Type B pancreatic cell (in vitro differentiated cells): ENCODE measurements at regions not wholly inside any gene's neighbourhood (a gene's known extent, or its start where the extent isn't known, plus 50 kb on each side); places are given as distances from the start of the nearest gene placed in this dataset.

Experiments
- DNase-seq: peaks from one replicate; pipeline ENCODE4 v3.0.0; 2021; ENCODE audit warnings: mixed read lengths; ENCODE audit not compliant: unreplicated experiment; ENCODE audit errors: extremely low spot score
- H3K27ac Mint-ChIP-seq: 2 replicates; pipeline ENCODE4 v1.8.0; 2021; ENCODE audit warnings: mild to moderate bottlenecking, mixed read lengths
- H3K27me3 Mint-ChIP-seq: 2 replicates; pipeline ENCODE4 v1.8.0; 2021; ENCODE audit warnings: mixed read lengths
- H3K36me3 Mint-ChIP-seq: 2 replicates; pipeline ENCODE4 v1.8.0; 2021; ENCODE audit warnings: mixed read lengths
- H3K4me1 Mint-ChIP-seq: one replicate; pipeline ENCODE4 v1.8.0; 2021; ENCODE audit warnings: mixed read lengths; ENCODE audit not compliant: unreplicated experiment
- H3K4me3 Mint-ChIP-seq: 2 replicates; pipeline ENCODE4 v1.8.0; 2021; ENCODE audit warnings: mild to moderate bottlenecking, mixed read lengths
- H3K9me3 Mint-ChIP-seq: 2 replicates; pipeline ENCODE4 v1.8.0; 2021; ENCODE audit warnings: mixed read lengths
- CTCF ChIP-seq: fragments of 200-600 bp; sonication (generic); conservative IDR thresholded peaks from 2 replicates; pipeline ENCODE4 v1.5.0; 2021; ENCODE audit warnings: antibody characterized with exemption, mild to moderate bottlenecking

GRCh38 chr16:54591816-54592246 is 305.2 kb upstream of the IRX3 start:
- no peak overlapping the region for H3K27ac Mint-ChIP-seq
- DNase-seq = no peak
- no peaks in the 10 kb centered on the region for H3K36me3 Mint-ChIP-seq
- no peak overlapping the region for H3K4me3 Mint-ChIP-seq
- H3K27me3 Mint-ChIP-seq = peaks cover 70% of the 10 kb centered on the region
- H3K4me1 Mint-ChIP-seq = peaks cover 27% of the 10 kb centered on the region
- no peak for TF ChIP-seq CTCF
- H3K9me3 Mint-ChIP-seq = peaks cover 5% of the 10 kb centered on the region

- no peak overlapping the region for H3K27ac Mint-ChIP-seq
- TF ChIP-seq CTCF = no peak
- no peak overlapping the region for H3K4me3 Mint-ChIP-seq
- no peaks in the 10 kb centered on the region for H3K36me3 Mint-ChIP-seq
- H3K9me3 Mint-ChIP-seq = peaks cover 5% of the 10 kb centered on the region
- DNase-seq = no peak
- peaks cover 64% of the 10 kb centered on the region for H3K27me3 Mint-ChIP-seq
- H3K4me1 Mint-ChIP-seq = peaks cover 24% of the 10 kb centered on the region
Measured at GRCh38 chr16:54590836-54591235, 304.2 kb upstream of the IRX3 start.

GRCh38 chr16:54589326-54589725 is 302.7 kb upstream of the IRX3 start:
- H3K27ac Mint-ChIP-seq = no peak overlapping the region
- no peak overlapping the region for H3K4me3 Mint-ChIP-seq
- peaks cover 49% of the 10 kb centered on the region for H3K27me3 Mint-ChIP-seq
- TF ChIP-seq CTCF = no peak
- peaks cover 5% of the 10 kb centered on the region for H3K9me3 Mint-ChIP-seq
- DNase-seq = no peak
- no peaks in the 10 kb centered on the region for H3K36me3 Mint-ChIP-seq
- H3K4me1 Mint-ChIP-seq = peaks cover 25% of the 10 kb centered on the region

GRCh38 chr16:54588026-54588425 is 301.4 kb upstream of the IRX3 start:
- no peak for TF ChIP-seq CTCF
- Mint-ChIP-seq H3K9me3 (peaks cover 5% of the 10 kb centered on the region), H3K4me3 (no peak overlapping the region), H3K4me1 (peaks cover 25% of the 10 kb centered on the region), H3K27me3 (peaks cover 36% of the 10 kb centered on the region), H3K27ac (no peak overlapping the region), H3K36me3 (no peaks in the 10 kb centered on the region)
- no peak for DNase-seq

- Mint-ChIP-seq H3K27ac (no peak overlapping the region), H3K36me3 (no peaks in the 10 kb centered on the region), H3K9me3 (peaks cover 5% of the 10 kb centered on the region), H3K4me3 (no peak overlapping the region), H3K27me3 (peaks cover 31% of the 10 kb centered on the region), H3K4me1 (peaks cover 25% of the 10 kb centered on the region)
- TF ChIP-seq CTCF = no peak
- no peak for DNase-seq
Measured at GRCh38 chr16:54587176-54587515, 300.6 kb upstream of the IRX3 start.
